H1 (cell line): ENCODE measurements at regions not wholly inside any gene's neighbourhood (a gene's known extent, or its start where the extent isn't known, plus 50 kb on each side); places are given as distances from the start of the nearest gene placed in this dataset.

Source experiments
- CTCF ChIA-PET: fragments of 300-600 bp; sonication (Branson Sonifier 250); formaldehyde crosslinking; loops from one replicate; lab custom pipeline; 2021; ENCODE audit not compliant: partially characterized antibody; lab: Charles Lee
- POLR2A ChIA-PET: fragments of 300-600 bp; sonication (Branson Sonifier 250); formaldehyde crosslinking; loops from one replicate; lab custom pipeline; 2021; ENCODE audit warnings: inconsistent platforms; ENCODE audit not compliant: partially characterized antibody; lab: Charles Lee
- DNase-seq, 2 experiments: peaks; one replicate each; pipeline versions ENCODE4 v3.0.0 to v3.0.0-alpha.2; 2010 to 2022; ENCODE audit warnings: low spot score in 2 of 2, low read depth in 1 of 2, mixed read lengths in 1 of 2
- FAIRE-seq: peaks from 2 replicates; lab custom pipeline; 2011; peaks lifted over from hg19 to GRCh38; lab: Jason Lieb, UNC
- H2AFZ ChIP-seq: 2 replicates; pipeline ENCODE4 v1.8.1; 2012; ENCODE audit warnings: low read length, inconsistent platforms
- H2AK5ac ChIP-seq: 2 replicates; pipeline ENCODE4 v1.6.1; 2013; ENCODE audit warnings: low read depth, low read length
- H2BK120ac ChIP-seq: replicated peaks from 2 replicates; pipeline ENCODE3; 2013; ENCODE audit warnings: low read depth, low read length, inconsistent platforms
- H2BK12ac ChIP-seq: 2 replicates; pipeline ENCODE4 v1.6.1; 2013; ENCODE audit warnings: low read depth, low read length
- H2BK15ac ChIP-seq: 2 replicates; pipeline ENCODE4 v1.6.1; 2013; ENCODE audit warnings: low read length
- H2BK20ac ChIP-seq: 2 replicates; pipeline ENCODE4 v1.6.1; 2013; ENCODE audit warnings: low read length
- H2BK5ac ChIP-seq: 2 replicates; pipeline ENCODE4 v1.6.1; 2013; ENCODE audit warnings: low read depth, low read length
- H3K14ac ChIP-seq: 2 replicates; pipeline ENCODE4 v1.6.1; 2013; ENCODE audit warnings: inconsistent platforms; ENCODE audit not compliant: insufficient read length
- H3K18ac ChIP-seq: 2 replicates; pipeline ENCODE4 v1.6.1; 2013; ENCODE audit warnings: low read length; ENCODE audit errors: extremely low read depth
- H3K23ac ChIP-seq: 2 replicates; pipeline ENCODE4 v1.6.1; 2013; ENCODE audit warnings: inconsistent platforms; ENCODE audit not compliant: insufficient read length
- H3K23me2 ChIP-seq: 2 replicates; pipeline ENCODE4 v1.6.1; 2013; ENCODE audit warnings: low read depth, low read length
- H3K27ac ChIP-seq: 2 replicates; pipeline ENCODE4 v1.6.1; 2011; ENCODE audit warnings: low read depth, low read length, inconsistent platforms
- H3K27me3 ChIP-seq, 4 experiments: replicated peaks in 1 of 4; 1 replicate in 1 of 4; 2 replicates in 3 of 4; pipeline versions ENCODE4 v1.6.1 to v1.8.1; 2011 to 2013; ENCODE audit warnings: low read length in 3 of 4, mild to moderate bottlenecking in 3 of 4, inconsistent platforms in 2 of 4, mixed read lengths in 2 of 4, moderate library complexity in 1 of 4; ENCODE audit not compliant: control insufficient read depth in 3 of 4, insufficient read depth in 3 of 4; ENCODE audit errors: extremely low read depth in 1 of 4
- H3K36me3 ChIP-seq, 4 experiments: 2 replicates each; pipeline versions ENCODE4 v1.6.1 to v1.8.1; 2011 to 2013; ENCODE audit warnings: mild to moderate bottlenecking in 4 of 4, low read length in 3 of 4, moderate library complexity in 2 of 4, control low read depth in 1 of 4, inconsistent platforms in 1 of 4; ENCODE audit not compliant: insufficient read depth in 4 of 4, control insufficient read depth in 2 of 4
- H3K4ac ChIP-seq: replicated peaks from 2 replicates; pipeline ENCODE3; 2013; ENCODE audit warnings: low read length, low read depth, mixed read lengths, inconsistent platforms; ENCODE audit not compliant: insufficient read length
- H3K4me1 ChIP-seq, 4 experiments: replicated peaks in 1 of 4; 1 replicate in 1 of 4; 2 replicates in 3 of 4; pipeline versions ENCODE4 v1.6.1 to v1.8.1; 2011 to 2013; ENCODE audit warnings: low read length in 3 of 4, inconsistent platforms in 2 of 4, mixed read lengths in 1 of 4; ENCODE audit not compliant: insufficient read depth in 4 of 4, control insufficient read depth in 3 of 4
- H3K4me2 ChIP-seq, 2 experiments: 2 replicates each; pipeline versions ENCODE4 v1.6.1 to v1.8.1; 2011 to 2013; ENCODE audit warnings: low read depth in 2 of 2, low read length in 2 of 2, control low read depth in 1 of 2, inconsistent platforms in 1 of 2, mild to moderate bottlenecking in 1 of 2; ENCODE audit not compliant: insufficient read depth in 1 of 2
- H3K4me3 ChIP-seq, 4 experiments: fragments of 200-600, 300-600 bp in 1 of 4; sonication (generic), shearing (Covaris generic), sonication (Bioruptor Twin) in 1 of 4; 2 replicates each; pipeline versions ENCODE4 v1.5.1 to v1.8.1; 2011 to 2016; ENCODE audit warnings: low read length in 4 of 4, low read depth in 3 of 4, control low read depth in 2 of 4, inconsistent platforms in 2 of 4, mild to moderate bottlenecking in 2 of 4, mixed read lengths in 1 of 4, moderate library complexity in 1 of 4; ENCODE audit not compliant: insufficient read depth in 2 of 4; ENCODE audit errors: extremely low read depth in 1 of 4
- H3K56ac ChIP-seq: replicated peaks from 2 replicates; pipeline ENCODE3; 2013; ENCODE audit warnings: low read depth, mild to moderate bottlenecking, mixed read lengths, low read length, inconsistent platforms; ENCODE audit not compliant: insufficient read length
- H3K79me1 ChIP-seq: 2 replicates; pipeline ENCODE4 v1.6.1; 2013; ENCODE audit warnings: low read depth, low read length, control low read depth
- H3K79me2 ChIP-seq, 2 experiments: 2 replicates each; pipeline versions ENCODE4 v1.6.1 to v1.8.1; 2012 to 2013; ENCODE audit warnings: low read length in 2 of 2, mild to moderate bottlenecking in 2 of 2, inconsistent platforms in 1 of 2; ENCODE audit not compliant: insufficient read depth in 2 of 2, control insufficient read depth in 1 of 2
- H3K9ac ChIP-seq, 4 experiments: replicated peaks in 1 of 4; 1 replicate in 1 of 4; 2 replicates in 3 of 4; pipeline versions ENCODE4 v1.6.1 to v1.8.1; 2011 to 2013; ENCODE audit warnings: low read depth in 3 of 4, low read length in 3 of 4, control low read depth in 2 of 4, mild to moderate bottlenecking in 2 of 4, moderate library complexity in 2 of 4, inconsistent platforms in 1 of 4; ENCODE audit errors: extremely low read depth in 1 of 4
- H3K9me3 ChIP-seq, 2 experiments: 2 replicates each; pipeline versions ENCODE4 v1.6.1 to v1.8.1; 2012 to 2013; ENCODE audit warnings: mild to moderate bottlenecking in 2 of 2, moderate library complexity in 2 of 2, control low read depth in 1 of 2, inconsistent platforms in 1 of 2, low read depth in 1 of 2, low read length in 1 of 2, mixed read lengths in 1 of 2; ENCODE audit not compliant: insufficient read depth in 2 of 2
- H4K20me1 ChIP-seq, 2 experiments: replicated peaks in 1 of 2; 2 replicates each; pipeline versions ENCODE3 to v1.8.1; 2011 to 2013; ENCODE audit warnings: inconsistent platforms in 2 of 2, low read length in 2 of 2, mild to moderate bottlenecking in 1 of 2; ENCODE audit not compliant: insufficient read depth in 2 of 2, control insufficient read depth in 1 of 2
- H4K5ac ChIP-seq: 2 replicates; pipeline ENCODE4 v1.6.1; 2013; ENCODE audit warnings: low read length, low read depth, mixed read lengths, inconsistent platforms; ENCODE audit not compliant: insufficient read length
- H4K8ac ChIP-seq: 2 replicates; pipeline ENCODE4 v1.8.0; 2013; ENCODE audit warnings: mild to moderate bottlenecking, moderate library complexity, low read length, inconsistent platforms; ENCODE audit not compliant: insufficient read depth; ENCODE audit errors: extremely low read depth
- H4K91ac ChIP-seq: replicated peaks from 2 replicates; pipeline ENCODE3; 2013; ENCODE audit warnings: low read length, mixed read lengths, inconsistent platforms; ENCODE audit not compliant: insufficient read length
- BACH1 ChIP-seq: IDR thresholded peaks from 2 replicates; pipeline ENCODE4 v1.6.1; 2012; ENCODE audit warnings: low read length, improper control_type of control experiment
- BRCA1 ChIP-seq: IDR thresholded peaks from 2 replicates; pipeline ENCODE4 v1.6.1; 2012; ENCODE audit warnings: low read depth, low read length, improper control_type of control experiment
- CHD1 ChIP-seq: IDR thresholded peaks from 2 replicates; pipeline ENCODE4 v1.6.1; 2012; ENCODE audit warnings: low read depth, low read length, improper control_type of control experiment
- CHD2 ChIP-seq: IDR thresholded peaks from 2 replicates; pipeline ENCODE4 v1.6.1; 2012; ENCODE audit warnings: low read length, improper control_type of control experiment
- EP300 ChIP-seq, 2 experiments: IDR thresholded peaks; 1 replicate in 1 of 2; 2 replicates in 1 of 2; pipeline ENCODE4 v1.6.1; 2011 to 2012; ENCODE audit warnings: low read depth in 2 of 2, low read length in 2 of 2, mild to moderate bottlenecking in 2 of 2, borderline replicate concordance in 1 of 2, inconsistent platforms in 1 of 2, moderate library complexity in 1 of 2
- JUND ChIP-seq: IDR thresholded peaks from 2 replicates; pipeline ENCODE4 v1.6.1; 2011; ENCODE audit warnings: mild to moderate bottlenecking, improper control_type of control experiment, low read length
- KDM1A ChIP-seq: fragments of 200-600, 300-600 bp; sonication (generic); IDR thresholded peaks from 2 replicates; pipeline ENCODE4 v1.7.1; 2016; ENCODE audit warnings: mild to moderate bottlenecking, low read length, borderline replicate concordance
- KDM4A ChIP-seq: IDR thresholded peaks from one replicate; pipeline ENCODE4 v1.7.1; 2012; ENCODE audit warnings: low read depth, mild to moderate bottlenecking, moderate library complexity, low read length, inconsistent platforms; ENCODE audit not compliant: severe bottlenecking
- POLR2AphosphoS5 ChIP-seq: IDR thresholded peaks from 2 replicates; pipeline ENCODE4 v1.6.1; 2011; ENCODE audit warnings: low read depth, low read length
- SIN3A ChIP-seq, 2 experiments: IDR thresholded peaks in 1 of 2; conservative IDR thresholded peaks in 1 of 2; 2 replicates each; pipeline ENCODE4 v1.6.1; 2011 to 2012; ENCODE audit warnings: low read length in 2 of 2, improper control_type of control experiment in 1 of 2, low read depth in 1 of 2, mild to moderate bottlenecking in 1 of 2
- SIX5 ChIP-seq: IDR thresholded peaks from 2 replicates; pipeline ENCODE4 v1.6.1; 2011; ENCODE audit warnings: mild to moderate bottlenecking, low read depth, low read length
- SP2 ChIP-seq: IDR thresholded peaks from 2 replicates; pipeline ENCODE4 v1.6.1; 2012; ENCODE audit warnings: mild to moderate bottlenecking, low read length, inconsistent platforms
- SP4 ChIP-seq: IDR thresholded peaks from 2 replicates; pipeline ENCODE4 v1.6.1; 2012; ENCODE audit warnings: low read length, inconsistent platforms
- TAF7 ChIP-seq: optimal IDR thresholded peaks from 2 replicates; pipeline ENCODE3; 2011; ENCODE audit warnings: low read depth, mild to moderate bottlenecking, inconsistent platforms, low read length, moderate library complexity, borderline replicate concordance
- TBP ChIP-seq: IDR thresholded peaks from 2 replicates; pipeline ENCODE4 v1.6.1; 2011; ENCODE audit warnings: low read depth, low read length, improper control_type of control experiment
- ZNF274 ChIP-seq: IDR thresholded peaks from 2 replicates; pipeline ENCODE4 v1.7.0; 2012; ENCODE audit warnings: low read length, borderline replicate concordance; ENCODE audit errors: extremely low read depth
- WGBS, 2 experiments: shearing (Covaris generic) in 1 of 2; methylation state at CpG; one replicate each; pipeline versions ENCODE4 v1.1.6 to v1.1.7; 2013 to 2015; ENCODE audit warnings: low lambda C conversion rate in 2 of 2, mixed read lengths in 2 of 2, inconsistent platforms in 1 of 2, low coverage in 1 of 2, missing lambda C conversion rate in 1 of 2; ENCODE audit not compliant: insufficient replicate concordance in 2 of 2, insufficient coverage in 1 of 2, insufficient read length in 1 of 2; ENCODE audit errors: extremely low coverage in 1 of 2, missing lambda C conversion rate in 1 of 2; 5-methylcytosine and 5-hydroxymethylcytosine counted together

DNA sequence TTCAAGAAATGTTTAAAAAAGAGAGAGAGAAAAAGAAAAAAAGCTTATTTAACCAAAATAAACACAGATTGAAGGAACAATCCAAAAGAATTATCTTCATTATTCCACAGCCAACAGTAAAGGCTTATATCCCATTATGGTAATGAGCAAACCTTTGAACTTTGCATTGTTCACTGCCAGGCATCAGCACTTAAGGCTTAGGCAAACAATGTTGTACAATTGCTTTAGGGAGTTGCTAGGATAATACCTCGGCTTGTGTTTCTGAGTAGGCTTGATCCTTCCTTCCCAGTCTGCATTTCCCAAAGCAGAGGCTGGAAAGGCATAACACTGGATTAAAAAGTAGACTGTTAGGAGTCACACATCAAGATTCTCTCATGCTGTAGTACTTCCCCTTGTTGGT is 352.7 kb upstream of the IGFBP7 start:
- Histone ChIP-seq H3K23ac (no peak overlapping the region), H4K5ac (no peak overlapping the region), H3K18ac (no peak overlapping the region), H2BK15ac (no peak overlapping the region), H3K79me2 (no peaks in the 10 kb centered on the region), H3K4me1 (no peaks in the 10 kb centered on the region), H2AFZ (peak overlapping the region; percentile 50; the same call in 1 of the 2 replicates), H3K4me3 (no peak overlapping the region), H3K79me1 (no peaks in the 10 kb centered on the region), H2BK20ac (no peak overlapping the region), H3K56ac (no peak overlapping the region), H3K14ac (no peak overlapping the region), H3K27me3 (no peaks in the 10 kb centered on the region), H3K9ac (no peak overlapping the region), H2AK5ac (no peak overlapping the region), H4K91ac (no peak overlapping the region), H3K4ac (no peak overlapping the region), H3K4me2 (no peak overlapping the region), H2BK5ac (no peak overlapping the region), H3K23me2 (no peaks in the 10 kb centered on the region), H2BK12ac (no peak overlapping the region), H4K8ac (no peak overlapping the region)
- DNase-seq = no peak
- 88% methylated on average over 1 of the region's 1 CpG; no CpG with 5 or more reads in 1 of the 2 experiments for WGBS, 2 experiments
- TF ChIP-seq CHD2 (no peak), KDM4A (no peak), ZNF274 (no peak), SP4 (no peak), SIX5 (no peak), JUND (no peak), CHD1 (no peak), POLR2AphosphoS5 (no peak), EP300 (IDR thresholded peaks at IDR 0.05; ENCODE audit: borderline replicate concordance in 1 of 2, low read depth in 2 of 2, low read length in 2 of 2) (no peak), SIN3A (conservative IDR thresholded peaks at IDR 0.05 in 1 of 2, IDR thresholded peaks at IDR 0.05 in 1 of 2; ENCODE audit: low read depth in 1 of 2, low read length in 2 of 2) (no peak), BACH1 (no peak), BRCA1 (no peak), SP2 (no peak), TBP (no peak), TAF7 (no peak), KDM1A (no peak)
- TF ChIP-seq, all 59 proteins: peak for 0
- Histone ChIP-seq H3K36me3 (no peaks in the 10 kb centered on the region), H2BK120ac (no peak overlapping the region), H4K20me1 (no peaks in the 10 kb centered on the region), H3K27ac (no peak overlapping the region), H3K9me3 (no peaks in the 10 kb centered on the region)
- POLR2A ChIA-PET = no interaction called here
- CTCF ChIA-PET = interaction anchor here (1.3 kb wide), 1 partner anchor 20 kb away, joined by 5 read pairs; no protein-coding TSS in a partner anchor
- FAIRE-seq = no peak
